Smooth muscle cell (in vitro differentiated cells): ENCODE measurements at regions not wholly inside any gene's neighbourhood (a gene's known extent, or its start where the extent isn't known, plus 50 kb on each side); places are given as distances from the start of the nearest gene placed in this dataset.

ENCODE experiments used
- DNase-seq: peaks from one replicate; lab custom pipeline; 2025; ENCODE audit not compliant: unreplicated experiment; lab: John Stamatoyannopoulos, UW
- H2AFZ ChIP-seq: fragments of 200-600 bp; sonication (generic); 2 replicates; pipeline ENCODE4 v1.6.0; 2016; ENCODE audit warnings: antibody characterized with exemption, low read depth, mild to moderate bottlenecking
- H3F3A ChIP-seq: fragments of 200-600 bp; sonication (generic); 2 replicates; pipeline ENCODE4 v1.6.0; 2017; ENCODE audit warnings: antibody characterized with exemption, low read depth
- H3K27ac ChIP-seq: fragments of 200-600 bp; sonication (generic); 2 replicates; pipeline ENCODE4 v1.5.1; 2016; ENCODE audit warnings: low read depth, mild to moderate bottlenecking
- H3K27me3 ChIP-seq: fragments of 200-600 bp; sonication (generic); 2 replicates; pipeline ENCODE4 v1.6.1; 2016; ENCODE audit warnings: low read depth, mild to moderate bottlenecking
- H3K36me3 ChIP-seq: fragments of 200-600 bp; sonication (generic); 2 replicates; pipeline ENCODE4 v1.5.1; 2016; ENCODE audit warnings: low read depth
- H3K4me1 ChIP-seq: fragments of 200-600 bp; sonication (generic); 2 replicates; pipeline ENCODE4 v1.5.1; 2016; ENCODE audit warnings: low read depth
- H3K4me2 ChIP-seq: fragments of 200-600 bp; sonication (generic); 2 replicates; pipeline ENCODE4 v1.6.0; 2016; ENCODE audit warnings: mild to moderate bottlenecking
- H3K4me3 ChIP-seq: fragments of 200-600 bp; sonication (generic); 2 replicates; pipeline ENCODE4 v1.5.1; 2016; ENCODE audit warnings: mild to moderate bottlenecking
- H3K79me2 ChIP-seq: fragments of 200-600 bp; sonication (generic); 2 replicates; pipeline ENCODE4 v1.6.0; 2016; ENCODE audit warnings: low read depth, mild to moderate bottlenecking
- H3K9ac ChIP-seq: fragments of 200-600 bp; sonication (generic); 2 replicates; pipeline ENCODE4 v1.6.0; 2016; ENCODE audit warnings: low read depth
- H3K9me3 ChIP-seq: fragments of 200-600 bp; sonication (generic); replicated peaks from 2 replicates; pipeline ENCODE4 v1.5.1; 2016; ENCODE audit warnings: low read depth
- H4K20me1 ChIP-seq: fragments of 200-600 bp; sonication (generic); 2 replicates; pipeline ENCODE4 v1.6.0; 2016; ENCODE audit warnings: low read depth
- WGBS: methylation state at CpG from one replicate; pipeline ENCODE4 v1.1.7; 2016; ENCODE audit warnings: low lambda C conversion rate; 5-methylcytosine and 5-hydroxymethylcytosine counted together
- TF ChIP-seq, protein P1 (sequence below): fragments of 200-600 bp; sonication (generic); IDR thresholded peaks from 2 replicates; pipeline ENCODE4 v1.5.1; 2017; ENCODE audit warnings: borderline replicate concordance, mild to moderate bottlenecking, antibody characterized with exemption; ENCODE audit not compliant: insufficient read depth, poor library complexity, severe bottlenecking

- 93% methylated on average over 2 of the region's 2 CpGs for WGBS
- TF ChIP-seq, protein P1, sequence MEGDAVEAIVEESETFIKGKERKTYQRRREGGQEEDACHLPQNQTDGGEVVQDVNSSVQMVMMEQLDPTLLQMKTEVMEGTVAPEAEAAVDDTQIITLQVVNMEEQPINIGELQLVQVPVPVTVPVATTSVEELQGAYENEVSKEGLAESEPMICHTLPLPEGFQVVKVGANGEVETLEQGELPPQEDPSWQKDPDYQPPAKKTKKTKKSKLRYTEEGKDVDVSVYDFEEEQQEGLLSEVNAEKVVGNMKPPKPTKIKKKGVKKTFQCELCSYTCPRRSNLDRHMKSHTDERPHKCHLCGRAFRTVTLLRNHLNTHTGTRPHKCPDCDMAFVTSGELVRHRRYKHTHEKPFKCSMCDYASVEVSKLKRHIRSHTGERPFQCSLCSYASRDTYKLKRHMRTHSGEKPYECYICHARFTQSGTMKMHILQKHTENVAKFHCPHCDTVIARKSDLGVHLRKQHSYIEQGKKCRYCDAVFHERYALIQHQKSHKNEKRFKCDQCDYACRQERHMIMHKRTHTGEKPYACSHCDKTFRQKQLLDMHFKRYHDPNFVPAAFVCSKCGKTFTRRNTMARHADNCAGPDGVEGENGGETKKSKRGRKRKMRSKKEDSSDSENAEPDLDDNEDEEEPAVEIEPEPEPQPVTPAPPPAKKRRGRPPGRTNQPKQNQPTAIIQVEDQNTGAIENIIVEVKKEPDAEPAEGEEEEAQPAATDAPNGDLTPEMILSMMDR: no peak
These were observed 94.3 kb upstream of the FOXA2 start for GRCh38 chr20:22678678-22679077.

DNA sequence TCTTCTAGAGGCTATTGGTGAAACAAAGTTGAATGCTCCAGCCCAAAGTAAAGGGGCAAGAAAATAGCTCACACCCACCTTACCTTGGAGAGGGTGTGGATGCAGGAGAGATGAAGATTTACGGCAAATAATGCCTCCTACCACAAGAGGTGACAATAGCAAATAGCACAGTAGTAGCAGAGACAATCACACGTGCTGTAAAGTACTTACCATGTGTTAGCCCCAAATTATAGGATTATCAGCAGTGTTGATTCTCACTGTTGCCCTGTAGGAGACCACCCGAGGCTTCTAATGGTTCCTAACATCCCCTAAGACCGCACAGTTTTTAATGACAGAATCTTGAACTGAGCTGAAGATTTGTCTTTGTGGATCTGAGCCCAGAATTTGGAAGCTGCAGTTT, 94.8 kb upstream of the FOXA2 start:
- no peak overlapping the region for H3K9ac ChIP-seq
- H3K27me3 ChIP-seq: peaks cover 35% of the 10 kb centered on the region
- DNase-seq: no peak
- H3K4me3 ChIP-seq: no peak overlapping the region
- H3K4me1 ChIP-seq: no peaks in the 10 kb centered on the region
- no peaks in the 10 kb centered on the region for H3K9me3 ChIP-seq
- H2AFZ ChIP-seq: no peak overlapping the region
- WGBS: 92% methylated on average over 4 of the region's 4 CpGs
- H3K36me3 ChIP-seq: no peaks in the 10 kb centered on the region
- H3K79me2 ChIP-seq: no peaks in the 10 kb centered on the region
- TF ChIP-seq, protein P1: no peak
- no peaks in the 10 kb centered on the region for H3F3A ChIP-seq
- no peak overlapping the region for H3K27ac ChIP-seq
- H3K4me2 ChIP-seq: no peak overlapping the region
- no peaks in the 10 kb centered on the region for H4K20me1 ChIP-seq

More at GRCh38 chr20:22678678-22679077, 94.3 kb upstream of the FOXA2 start:
- Histone ChIP-seq H3K79me2 (no peaks in the 10 kb centered on the region), H3K9ac (no peak overlapping the region), H3K27ac (no peak overlapping the region), H3K4me2 (no peak overlapping the region), H3F3A (no peaks in the 10 kb centered on the region), H2AFZ (no peak overlapping the region), H3K27me3 (peaks cover 35% of the 10 kb centered on the region), H3K9me3 (no peaks in the 10 kb centered on the region), H3K4me3 (no peak overlapping the region), H4K20me1 (no peaks in the 10 kb centered on the region), H3K4me1 (no peaks in the 10 kb centered on the region), H3K36me3 (no peaks in the 10 kb centered on the region)
- DNase-seq: no peak

GRCh38 chr20:22680031-22680740, 95.8 kb upstream of the FOXA2 start:
- 72% methylated on average over 9 of the region's 9 CpGs for WGBS
- Histone ChIP-seq H3K27me3 (peaks cover 35% of the 10 kb centered on the region), H3K79me2 (no peaks in the 10 kb centered on the region), H4K20me1 (no peaks in the 10 kb centered on the region), H3K4me2 (no peak overlapping the region), H3K27ac (no peak overlapping the region), H3F3A (no peaks in the 10 kb centered on the region), H3K4me1 (no peaks in the 10 kb centered on the region), H3K9me3 (no peaks in the 10 kb centered on the region), H3K4me3 (no peak overlapping the region), H3K36me3 (no peaks in the 10 kb centered on the region), H2AFZ (no peak overlapping the region), H3K9ac (no peak overlapping the region)
- TF ChIP-seq, protein P1: no peak
- DNase-seq: no peak

DNA sequence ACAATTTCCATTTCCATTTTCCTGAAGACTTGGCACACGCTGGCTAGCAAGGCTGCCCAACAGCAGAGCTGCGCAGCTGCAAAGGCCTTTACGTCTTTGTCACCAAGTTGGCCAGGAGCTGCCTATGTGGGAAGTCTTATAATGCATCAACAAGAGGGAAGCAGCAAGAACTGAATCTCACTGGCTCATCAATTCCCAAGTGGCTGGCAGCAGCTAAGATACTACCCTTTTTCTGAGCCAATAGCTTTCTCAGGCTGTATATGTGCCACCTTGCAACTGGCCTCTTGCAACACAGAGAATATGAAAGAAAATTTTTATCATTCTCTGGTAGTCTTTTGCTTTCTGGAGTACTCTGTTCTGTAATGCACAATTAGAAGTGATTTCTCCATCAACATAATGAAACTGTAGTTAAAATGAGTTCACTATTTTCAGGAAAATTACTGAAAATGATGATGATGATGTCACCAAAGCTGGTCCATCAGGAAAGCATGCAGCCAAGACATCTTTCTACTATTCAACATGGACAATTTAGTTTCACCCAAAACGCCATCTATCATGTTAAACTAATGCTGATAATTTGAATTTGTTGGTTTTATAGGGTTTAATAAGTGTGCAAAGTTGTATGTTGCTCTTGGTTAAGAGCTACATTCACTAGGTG, 97.3 kb upstream of the FOXA2 start:
- Histone ChIP-seq H3K79me2 (no peaks in the 10 kb centered on the region), H2AFZ (no peak overlapping the region), H3K4me3 (no peak overlapping the region), H3K9me3 (no peaks in the 10 kb centered on the region), H3K4me1 (no peaks in the 10 kb centered on the region), H3K4me2 (no peak overlapping the region), H3K9ac (no peak overlapping the region), H3K36me3 (no peaks in the 10 kb centered on the region), H3K27ac (no peak overlapping the region), H3F3A (no peaks in the 10 kb centered on the region), H3K27me3 (peaks cover 29% of the 10 kb centered on the region), H4K20me1 (no peaks in the 10 kb centered on the region)
- TF ChIP-seq, protein P1: no peak
- DNase-seq: no peak
- 55% methylated on average over 4 of the region's 4 CpGs for WGBS
